Trophoblast cell (in vitro differentiated cells and primary cell): ENCODE measurements at regions not wholly inside any gene's neighbourhood (a gene's known extent, or its start where the extent isn't known, plus 50 kb on each side); places are given as distances from the start of the nearest gene placed in this dataset.

Source experiments
- DNase-seq, 2 donors: peaks; one replicate each; pipeline ENCODE4 v3.0.0-alpha.2; 2016
- H2AFZ ChIP-seq: 2 replicates; pipeline ENCODE4 v1.6.1; 2013; ENCODE audit warnings: low read length, moderate library complexity, mild to moderate bottlenecking; ENCODE audit not compliant: insufficient read depth, poor library complexity
- H2AK5ac ChIP-seq: 2 replicates; pipeline ENCODE4 v1.6.1; 2013; ENCODE audit warnings: mild to moderate bottlenecking, low read length
- H2BK120ac ChIP-seq: 2 replicates; pipeline ENCODE4 v1.6.1; 2013; ENCODE audit warnings: low read length, mild to moderate bottlenecking, moderate library complexity; ENCODE audit not compliant: insufficient read depth, poor library complexity
- H2BK12ac ChIP-seq: 2 replicates; pipeline ENCODE4 v1.6.1; 2013; ENCODE audit warnings: mild to moderate bottlenecking, low read length, moderate library complexity
- H2BK5ac ChIP-seq: 2 replicates; pipeline ENCODE4 v1.6.1; 2013; ENCODE audit warnings: low read length, low read depth, moderate library complexity, mild to moderate bottlenecking; ENCODE audit not compliant: poor library complexity
- H3K14ac ChIP-seq: 2 replicates; pipeline ENCODE4 v1.6.1; 2013; ENCODE audit warnings: mild to moderate bottlenecking, low read length
- H3K18ac ChIP-seq: 2 replicates; pipeline ENCODE4 v1.6.1; 2013; ENCODE audit warnings: mild to moderate bottlenecking, low read length
- H3K23ac ChIP-seq: 2 replicates; pipeline ENCODE4 v1.6.1; 2013; ENCODE audit warnings: low read length
- H3K27ac ChIP-seq: 2 replicates; pipeline ENCODE4 v1.5.1; 2013; ENCODE audit warnings: low read depth, mild to moderate bottlenecking, inconsistent platforms, low read length, moderate library complexity
- H3K27me3 ChIP-seq: 2 replicates; pipeline ENCODE4 v1.6.1; 2013; ENCODE audit warnings: inconsistent platforms, mild to moderate bottlenecking, low read length, moderate library complexity; ENCODE audit not compliant: insufficient read depth
- H3K36me3 ChIP-seq, 2 experiments: 1 replicate in 1 of 2; 2 replicates in 1 of 2; pipeline ENCODE4 v1.6.1; 2013; ENCODE audit warnings: low read length in 2 of 2, mild to moderate bottlenecking in 2 of 2, moderate library complexity in 1 of 2; ENCODE audit not compliant: insufficient read depth in 2 of 2, control insufficient read depth in 1 of 2
- H3K4ac ChIP-seq: 2 replicates; pipeline ENCODE4 v1.6.1; 2013; ENCODE audit warnings: low read depth, mild to moderate bottlenecking, low read length, moderate library complexity
- H3K4me1 ChIP-seq, 2 experiments: 1 replicate in 1 of 2; 2 replicates in 1 of 2; pipeline ENCODE4 v1.6.1; 2013; ENCODE audit warnings: low read length in 2 of 2, mild to moderate bottlenecking in 2 of 2, moderate library complexity in 1 of 2; ENCODE audit not compliant: insufficient read depth in 2 of 2, control insufficient read depth in 1 of 2
- H3K4me2 ChIP-seq: 2 replicates; pipeline ENCODE4 v1.6.1; 2013; ENCODE audit warnings: inconsistent platforms, mild to moderate bottlenecking, low read length, moderate library complexity
- H3K4me3 ChIP-seq: 2 replicates; pipeline ENCODE4 v1.5.1; 2013; ENCODE audit warnings: mild to moderate bottlenecking, low read depth, low read length, inconsistent platforms
- H3K79me1 ChIP-seq: one replicate; pipeline ENCODE4 v1.6.1; 2013; ENCODE audit warnings: low read length
- H3K79me2 ChIP-seq: 2 replicates; pipeline ENCODE4 v1.6.1; 2013; ENCODE audit warnings: low read length, mild to moderate bottlenecking; ENCODE audit not compliant: control insufficient read depth, insufficient read depth, poor library complexity
- H3K9ac ChIP-seq: 2 replicates; pipeline ENCODE4 v1.6.1; 2013; ENCODE audit warnings: mild to moderate bottlenecking, low read length
- H3K9me3 ChIP-seq: 2 replicates; pipeline ENCODE4 v1.6.1; 2013; ENCODE audit warnings: low read depth, mild to moderate bottlenecking, control low read depth, inconsistent platforms, low read length; ENCODE audit not compliant: insufficient read depth
- H4K12ac ChIP-seq: 2 replicates; pipeline ENCODE4 v1.6.1; 2013; ENCODE audit warnings: low read depth, mild to moderate bottlenecking, low read length, moderate library complexity
- H4K8ac ChIP-seq: 2 replicates; pipeline ENCODE4 v1.6.1; 2013; ENCODE audit warnings: low read depth, mild to moderate bottlenecking, low read length, moderate library complexity
- H4K91ac ChIP-seq: one replicate; pipeline ENCODE4 v1.6.1; 2013; ENCODE audit warnings: low read depth, mild to moderate bottlenecking, low read length, moderate library complexity
- WGBS: extraction: QIAGEN DNeasy Blood & Tissue Kit; methylation state at CpG from one replicate; pipeline ENCODE4 v1.1.7; 2013; ENCODE audit warnings: missing lambda C conversion rate; ENCODE audit not compliant: insufficient read length, insufficient coverage; ENCODE audit errors: extremely low coverage; 5-methylcytosine and 5-hydroxymethylcytosine counted together

GRCh38 chr2:17065536-17065935, 399.9 kb upstream of the CYRIA start:
- Histone ChIP-seq H3K23ac (no peak overlapping the region), H3K36me3 (no peaks in the 10 kb centered on the region), H3K27me3 (no peaks in the 10 kb centered on the region), H3K9ac (no peak overlapping the region), H2BK12ac (no peak overlapping the region), H3K4ac (no peak overlapping the region), H3K14ac (no peak overlapping the region), H3K9me3 (no peaks in the 10 kb centered on the region), H2BK120ac (no peak overlapping the region), H2BK5ac (no peak overlapping the region), H2AK5ac (no peak overlapping the region), H2AFZ (no peak overlapping the region), H3K4me3 (no peak overlapping the region), H4K91ac (no peak overlapping the region), H3K18ac (no peak overlapping the region), H4K12ac (no peak overlapping the region), H3K79me1 (no peaks in the 10 kb centered on the region), H3K27ac (no peak overlapping the region), H3K4me1 (no peaks in the 10 kb centered on the region), H4K8ac (no peak overlapping the region), H3K79me2 (no peaks in the 10 kb centered on the region), H3K4me2 (no peak overlapping the region)
- no peak for DNase-seq
- WGBS: no CpG with 5 or more reads among the region's 6 CpGs

- Histone ChIP-seq H2BK120ac (no peak overlapping the region), H3K9ac (no peak overlapping the region), H3K14ac (no peak overlapping the region), H3K27ac (no peak overlapping the region), H3K36me3 (no peaks in the 10 kb centered on the region), H3K4ac (no peak overlapping the region), H2BK5ac (no peak overlapping the region), H3K27me3 (no peaks in the 10 kb centered on the region), H2AK5ac (no peak overlapping the region), H4K12ac (no peak overlapping the region), H3K79me1 (no peaks in the 10 kb centered on the region), H2AFZ (no peak overlapping the region), H3K4me3 (no peak overlapping the region), H3K4me2 (no peak overlapping the region), H3K9me3 (no peaks in the 10 kb centered on the region), H3K18ac (no peak overlapping the region), H2BK12ac (no peak overlapping the region), H3K4me1 (no peaks in the 10 kb centered on the region), H4K91ac (no peak overlapping the region), H3K79me2 (no peaks in the 10 kb centered on the region), H3K23ac (no peak overlapping the region), H4K8ac (no peak overlapping the region)
- no CpG with 5 or more reads among the region's 2 CpGs for WGBS
- no peak for DNase-seq
These were observed 395.4 kb upstream of the CYRIA start for GRCh38 chr2:17061028-17061427.

GRCh38 chr2:17059458-17059857, 393.8 kb upstream of the CYRIA start:
- H2BK12ac ChIP-seq: no peak overlapping the region
- no peak overlapping the region for H3K27ac ChIP-seq
- H3K79me2 ChIP-seq: no peaks in the 10 kb centered on the region
- H3K23ac ChIP-seq: no peak overlapping the region
- H3K4me3 ChIP-seq: no peak overlapping the region
- no peak for DNase-seq
- H2BK5ac ChIP-seq: no peak overlapping the region
- no peak overlapping the region for H3K4me2 ChIP-seq
- H3K9ac ChIP-seq: no peak overlapping the region
- H2BK120ac ChIP-seq: no peak overlapping the region
- no peak overlapping the region for H4K12ac ChIP-seq
- no peak overlapping the region for H2AFZ ChIP-seq
- no peaks in the 10 kb centered on the region for H3K9me3 ChIP-seq
- no peaks in the 10 kb centered on the region for H3K27me3 ChIP-seq
- H4K8ac ChIP-seq: no peak overlapping the region
- H3K18ac ChIP-seq: no peak overlapping the region
- no peaks in the 10 kb centered on the region for H3K4me1 ChIP-seq
- no peak overlapping the region for H4K91ac ChIP-seq
- H2AK5ac ChIP-seq: no peak overlapping the region
- no peak overlapping the region for H3K4ac ChIP-seq
- no CpG with 5 or more reads among the region's 1 CpG for WGBS
- H3K79me1 ChIP-seq: no peaks in the 10 kb centered on the region
- no peaks in the 10 kb centered on the region for H3K36me3 ChIP-seq
- no peak overlapping the region for H3K14ac ChIP-seq

- no peaks in the 10 kb centered on the region for H3K4me1 ChIP-seq
- no peak overlapping the region for H2BK5ac ChIP-seq
- H3K79me1 ChIP-seq: no peaks in the 10 kb centered on the region
- H2AFZ ChIP-seq: no peak overlapping the region
- H3K27me3 ChIP-seq: no peaks in the 10 kb centered on the region
- peak; percentile 6 to 42 for DNase-seq
- no peak overlapping the region for H3K27ac ChIP-seq
- no peak overlapping the region for H3K14ac ChIP-seq
- no peak overlapping the region for H2BK12ac ChIP-seq
- no peak overlapping the region for H3K23ac ChIP-seq
- H3K4ac ChIP-seq: no peak overlapping the region
- no peak overlapping the region for H2AK5ac ChIP-seq
- H3K18ac ChIP-seq: no peak overlapping the region
- no peak overlapping the region for H2BK120ac ChIP-seq
- H4K12ac ChIP-seq: no peak overlapping the region
- no peak overlapping the region for H4K91ac ChIP-seq
- no peaks in the 10 kb centered on the region for H3K79me2 ChIP-seq
- no peak overlapping the region for H3K4me2 ChIP-seq
- H3K9ac ChIP-seq: no peak overlapping the region
- no peaks in the 10 kb centered on the region for H3K9me3 ChIP-seq
- H4K8ac ChIP-seq: no peak overlapping the region
- no CpG with 5 or more reads among the region's 3 CpGs for WGBS
- no peaks in the 10 kb centered on the region for H3K36me3 ChIP-seq
- no peak overlapping the region for H3K4me3 ChIP-seq
These were observed 393.3 kb upstream of the CYRIA start for GRCh38 chr2:17058772-17059402.
